ENCODE measurements at regions not wholly inside any gene's neighbourhood (a gene's known extent, or its start where the extent isn't known, plus 50 kb on each side); places are given as distances from the start of the nearest gene placed in this dataset.

DNA sequence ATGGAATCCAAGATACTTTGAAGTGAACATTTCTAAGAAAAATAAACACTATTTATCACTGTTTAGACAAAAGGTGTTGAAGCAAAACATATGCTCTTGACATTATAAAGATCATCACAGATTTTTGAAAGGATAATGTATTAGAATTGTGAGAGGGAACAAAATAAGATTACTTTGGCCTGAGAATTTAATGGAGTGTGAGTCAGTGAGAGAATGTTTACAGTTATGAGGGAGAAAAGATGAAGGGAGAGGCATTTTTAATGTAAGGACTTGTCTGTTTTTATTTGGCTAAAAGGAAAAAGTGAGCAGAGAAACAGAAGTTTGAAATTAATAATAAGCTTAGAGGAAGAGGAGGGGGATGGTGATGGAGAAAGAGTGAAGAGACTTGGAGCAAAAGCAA, 1010.1 kb downstream of the EFNA5 start (continued):
- no peak for TF ChIP-seq CTCF (IDR thresholded peaks at IDR 0.05; ENCODE audit: low read depth, low read length, missing input control)
- TF ChIP-seq YY1 (IDR thresholded peaks at IDR 0.05), result no peak
- TF ChIP-seq RAD21 (IDR thresholded peaks at IDR 0.05), result no peak

GRCh38 chr5:106658150-106658549, 1012.6 kb downstream of the EFNA5 start:
- TF ChIP-seq CTCF (IDR thresholded peaks at IDR 0.05; ENCODE audit: low read depth, low read length, missing input control) (no peak), NR2F2 (IDR thresholded peaks at IDR 0.05) (no peak), HNF4A (conservative IDR thresholded peaks at IDR 0.05) (no peak), JUND (IDR thresholded peaks at IDR 0.05) (no peak), GABPA (IDR thresholded peaks at IDR 0.05 in 1 of 2, conservative IDR thresholded peaks at IDR 0.05 in 1 of 2) (no peak), REST (IDR thresholded peaks at IDR 0.05) (no peak), EGR1 (IDR thresholded peaks at IDR 0.05; ENCODE audit: low read depth in 2 of 2) (no peak), YY1 (IDR thresholded peaks at IDR 0.05) (no peak), RAD21 (IDR thresholded peaks at IDR 0.05) (no peak), HNF4G (IDR thresholded peaks at IDR 0.05) (no peak), FOXA2 (IDR thresholded peaks at IDR 0.05) (no peak), TAF1 (conservative IDR thresholded peaks at IDR 0.05) (no peak), SP1 (IDR thresholded peaks at IDR 0.05) (no peak), FOXA1 (IDR thresholded peaks at IDR 0.05) (no peak), RXRA (IDR thresholded peaks at IDR 0.05) (no peak)
- TF ChIP-seq, protein P1, sequence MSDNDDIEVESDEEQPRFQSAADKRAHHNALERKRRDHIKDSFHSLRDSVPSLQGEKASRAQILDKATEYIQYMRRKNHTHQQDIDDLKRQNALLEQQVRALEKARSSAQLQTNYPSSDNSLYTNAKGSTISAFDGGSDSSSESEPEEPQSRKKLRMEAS (IDR thresholded peaks at IDR 0.05), result no peak
- TF ChIP-seq, protein P2, sequence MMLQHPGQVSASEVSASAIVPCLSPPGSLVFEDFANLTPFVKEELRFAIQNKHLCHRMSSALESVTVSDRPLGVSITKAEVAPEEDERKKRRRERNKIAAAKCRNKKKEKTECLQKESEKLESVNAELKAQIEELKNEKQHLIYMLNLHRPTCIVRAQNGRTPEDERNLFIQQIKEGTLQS (IDR thresholded peaks at IDR 0.05), result no peak
- TF ChIP-seq, protein P3, sequence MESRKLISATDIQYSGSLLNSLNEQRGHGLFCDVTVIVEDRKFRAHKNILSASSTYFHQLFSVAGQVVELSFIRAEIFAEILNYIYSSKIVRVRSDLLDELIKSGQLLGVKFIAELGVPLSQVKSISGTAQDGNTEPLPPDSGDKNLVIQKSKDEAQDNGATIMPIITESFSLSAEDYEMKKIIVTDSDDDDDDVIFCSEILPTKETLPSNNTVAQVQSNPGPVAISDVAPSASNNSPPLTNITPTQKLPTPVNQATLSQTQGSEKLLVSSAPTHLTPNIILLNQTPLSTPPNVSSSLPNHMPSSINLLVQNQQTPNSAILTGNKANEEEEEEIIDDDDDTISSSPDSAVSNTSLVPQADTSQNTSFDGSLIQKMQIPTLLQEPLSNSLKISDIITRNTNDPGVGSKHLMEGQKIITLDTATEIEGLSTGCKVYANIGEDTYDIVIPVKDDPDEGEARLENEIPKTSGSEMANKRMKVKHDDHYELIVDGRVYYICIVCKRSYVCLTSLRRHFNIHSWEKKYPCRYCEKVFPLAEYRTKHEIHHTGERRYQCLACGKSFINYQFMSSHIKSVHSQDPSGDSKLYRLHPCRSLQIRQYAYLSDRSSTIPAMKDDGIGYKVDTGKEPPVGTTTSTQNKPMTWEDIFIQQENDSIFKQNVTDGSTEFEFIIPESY (IDR thresholded peaks at IDR 0.05), result no peak
- H3K27ac ChIP-seq (ENCODE audit: low read depth in 1 of 2, low read length in 2 of 2), result no peak overlapping the region
- no peaks in the 10 kb centered on the region for H3K4me1 ChIP-seq (ENCODE audit: control insufficient read depth in 4 of 4, insufficient read depth in 4 of 4, low read length in 3 of 4)
- H3K36me3 ChIP-seq (ENCODE audit: control insufficient read depth in 4 of 4, insufficient read depth in 3 of 4, low read depth in 1 of 4, low read length in 3 of 4), result no peaks in the 10 kb centered on the region
- no peak overlapping the region for H3K9ac ChIP-seq (ENCODE audit: low read depth in 1 of 2, low read length in 2 of 2)
- no peak for DNase-seq (ENCODE audit: low spot score)
- no peak overlapping the region for H3K4me3 ChIP-seq (ENCODE audit: low read depth in 1 of 3, low read length in 3 of 3)
- no peaks in the 10 kb centered on the region for H3K27me3 ChIP-seq (ENCODE audit: control insufficient read depth in 4 of 4, insufficient read depth in 4 of 4, low read length in 3 of 4)
- H3K9me3 ChIP-seq (ENCODE audit: control insufficient read depth in 4 of 4, low read length in 3 of 4), result no peaks in the 10 kb centered on the region

Measured in liver (tissue), 7 donors.